NCI-H226 (cell line): ENCODE measurements at regions not wholly inside any gene's neighbourhood (a gene's known extent, or its start where the extent isn't known, plus 50 kb on each side); places are given as distances from the start of the nearest gene placed in this dataset.
"Not testable (repeated sequence)": the region's sequence is repeated elsewhere in the genome, so short reads cannot be mapped to it uniquely, and the experiment has no call there.

ENCODE experiments used
- DNase-seq: peaks from one replicate; pipeline ENCODE4 v3.0.0-alpha.2; 2015

GRCh38 chr4:64001229-64001898, 407.9 kb downstream of the TECRL start:
- DNase-seq = no peak

- DNase-seq = no peak
Measured at GRCh38 chr4:64000241-64000640, 409.0 kb downstream of the TECRL start.

GRCh38 chr4:63986253-63986652, 423.0 kb downstream of the TECRL start:
- no peak for DNase-seq

GRCh38 chr4:63983224-63983623, 426.0 kb downstream of the TECRL start:
- no peak for DNase-seq

DNA sequence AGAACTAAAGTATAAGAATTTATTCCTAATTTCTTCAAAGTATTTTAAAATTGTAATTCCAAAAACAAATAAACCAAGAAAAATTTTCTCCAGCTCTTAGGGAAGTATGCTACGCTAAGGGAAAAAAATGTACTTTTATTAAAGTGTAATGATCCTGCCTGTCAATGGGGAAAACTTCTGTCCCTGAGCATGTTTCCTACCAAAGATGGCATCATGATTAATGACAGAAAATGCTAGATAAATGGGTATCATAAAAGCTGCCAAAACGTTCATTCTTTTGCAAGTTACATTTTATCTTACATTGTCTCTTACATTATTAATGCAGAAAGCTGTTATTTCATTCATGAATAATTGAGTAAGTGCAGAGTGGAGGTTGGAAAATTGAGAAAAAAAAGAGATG, 443.4 kb downstream of the TECRL start:
- DNase-seq = no peak

GRCh38 chr4:63942706-63943286, 466.5 kb downstream of the TECRL start:
- DNase-seq = not testable (repeated sequence)

GRCh38 chr4:63937961-63938360, 471.3 kb downstream of the TECRL start:
- DNase-seq = no peak

- DNase-seq = no peak
Measured at GRCh38 chr4:63922146-63922545, 487.1 kb downstream of the TECRL start.

- no peak for DNase-seq
Measured at GRCh38 chr4:63921561-63921960, 487.7 kb downstream of the TECRL start.

DNA sequence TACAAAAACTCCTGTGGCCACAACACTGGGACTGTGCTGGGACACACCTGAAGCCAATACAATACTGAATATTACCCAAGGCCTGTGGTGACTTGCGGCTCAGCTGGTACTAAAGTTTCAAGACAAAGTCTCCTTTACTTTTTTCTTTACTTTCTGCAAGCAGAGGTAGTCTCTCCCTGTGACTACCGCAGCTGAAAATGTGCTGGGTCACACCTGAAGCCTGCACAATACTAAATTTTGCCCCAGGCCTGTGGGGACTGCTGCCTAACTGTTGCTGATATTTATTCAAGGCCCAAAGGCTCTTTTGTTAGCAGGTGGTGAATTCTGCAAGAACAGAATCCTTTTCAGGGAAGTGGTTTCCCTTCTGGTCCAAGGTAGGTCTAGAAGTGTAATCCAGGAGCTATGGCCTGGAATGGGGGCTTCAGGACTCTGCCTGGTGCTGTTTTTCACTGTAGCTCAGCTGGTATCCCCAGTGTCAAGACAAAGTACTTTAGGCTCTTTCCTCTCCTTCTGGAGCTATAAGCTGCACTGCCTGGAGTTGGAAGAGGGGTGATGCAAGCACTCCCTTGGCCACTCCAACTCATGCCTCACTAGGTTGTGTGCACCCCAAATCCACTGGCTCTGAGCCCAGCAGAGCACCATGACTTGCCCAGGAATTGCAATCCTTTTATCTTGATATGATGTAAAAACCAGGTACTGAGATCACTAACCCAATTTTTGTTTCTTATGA, 489.4 kb downstream of the TECRL start:
- no peak for DNase-seq

DNA sequence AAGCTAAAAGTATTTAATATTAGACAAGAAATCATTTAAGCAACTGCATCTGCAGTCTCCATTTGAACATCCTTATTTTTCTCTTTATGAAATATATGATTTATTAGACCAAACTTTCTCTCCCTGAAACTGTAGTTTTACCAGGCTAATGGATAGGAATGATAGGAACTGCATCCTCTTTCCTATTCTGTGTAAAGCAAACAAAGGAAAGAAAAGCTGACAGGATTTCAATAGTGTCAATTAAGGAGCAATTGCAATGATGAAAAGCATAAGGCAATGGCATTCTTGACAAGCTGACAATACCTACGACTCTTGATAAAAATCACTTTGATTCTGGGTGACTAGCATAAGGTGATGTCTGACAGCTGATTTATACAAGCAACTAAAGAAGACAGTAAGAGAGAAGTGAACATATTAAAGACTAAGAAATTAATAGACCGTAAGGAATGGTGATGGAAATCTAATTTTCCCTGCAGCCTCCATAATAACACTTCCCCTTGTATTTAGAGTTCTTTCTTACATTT, 502.5 kb downstream of the TECRL start:
- no peak for DNase-seq

DNA sequence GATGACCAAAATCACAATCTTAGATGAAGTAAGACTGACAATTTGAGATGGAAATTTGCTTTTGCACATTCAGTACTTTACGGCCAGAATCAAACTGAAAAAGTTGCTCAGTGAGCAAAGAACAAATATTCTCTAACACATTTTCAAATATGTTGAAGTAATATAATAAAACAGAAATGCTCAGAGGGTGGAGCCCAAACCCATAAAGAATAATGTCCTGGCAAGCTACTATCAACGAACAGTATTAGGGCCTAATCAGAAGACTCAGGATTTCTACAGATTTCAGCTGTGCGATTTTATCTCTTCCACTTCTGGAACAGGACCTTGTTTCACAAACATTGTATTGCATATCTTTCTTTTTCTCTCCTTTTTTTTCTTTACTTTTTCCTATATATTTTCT, 505.0 kb downstream of the TECRL start:
- no peak for DNase-seq

DNA sequence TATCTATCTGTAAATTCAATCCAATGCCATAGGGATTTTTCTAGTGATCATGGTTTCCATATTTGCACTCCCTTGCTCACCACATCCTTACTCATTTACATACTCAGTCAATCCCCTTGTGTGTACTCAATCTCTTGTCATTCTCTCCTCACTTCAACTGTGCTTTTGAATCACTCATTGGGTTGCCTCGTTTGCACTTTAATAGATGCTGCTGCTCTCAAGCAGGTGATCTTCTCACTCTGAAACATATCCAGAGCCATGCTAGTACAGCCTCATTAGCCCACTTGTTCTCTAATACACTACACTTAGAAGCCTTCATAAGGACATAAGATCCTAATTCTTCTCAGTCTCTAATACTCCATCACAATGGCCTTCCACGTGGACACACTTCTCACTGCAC, 507.9 kb downstream of the TECRL start:
- DNase-seq = no peak

DNA sequence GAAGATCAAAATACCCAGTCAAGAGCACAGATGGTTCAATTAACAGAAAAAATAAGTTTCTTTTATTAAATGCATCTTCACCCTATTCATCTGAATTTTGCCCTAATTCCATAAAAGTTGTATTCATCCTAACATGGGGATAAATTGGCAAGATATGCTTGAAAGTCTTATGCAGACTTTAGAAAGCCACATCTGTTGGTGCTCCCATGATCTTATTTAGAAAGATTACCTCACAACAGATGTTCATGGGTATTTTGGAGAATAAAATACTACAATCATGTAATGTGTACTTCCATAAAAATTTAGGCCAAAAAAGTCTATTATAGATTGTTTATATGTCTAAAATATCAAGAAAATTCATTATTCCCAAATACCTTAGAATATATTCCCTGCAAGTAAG, 510.3 kb downstream of the TECRL start:
- no peak for DNase-seq

GRCh38 chr4:63894161-63894560, 515.1 kb downstream of the TECRL start:
- DNase-seq = no peak

- no peak for DNase-seq
Measured at GRCh38 chr4:63869370-63869769, 539.9 kb downstream of the TECRL start.

DNA sequence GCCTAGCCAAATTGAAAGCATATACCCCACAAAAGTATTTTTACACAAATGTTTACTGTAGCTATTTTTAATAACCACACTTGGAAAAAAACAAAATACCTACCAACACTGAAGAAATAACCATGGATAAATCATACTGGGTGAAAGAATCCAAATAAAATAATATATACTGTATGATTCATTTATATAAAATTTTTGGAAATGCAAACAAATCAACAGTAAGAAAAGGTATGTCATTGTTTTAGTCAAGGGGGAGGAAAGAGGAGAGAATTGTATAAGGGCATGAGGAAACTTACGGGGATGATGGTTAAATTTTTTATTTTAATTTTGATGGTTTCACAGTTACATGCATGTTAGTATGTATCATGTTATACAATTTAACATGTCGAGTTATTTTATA, 557.8 kb downstream of the TECRL start:
- no peak for DNase-seq

DNA sequence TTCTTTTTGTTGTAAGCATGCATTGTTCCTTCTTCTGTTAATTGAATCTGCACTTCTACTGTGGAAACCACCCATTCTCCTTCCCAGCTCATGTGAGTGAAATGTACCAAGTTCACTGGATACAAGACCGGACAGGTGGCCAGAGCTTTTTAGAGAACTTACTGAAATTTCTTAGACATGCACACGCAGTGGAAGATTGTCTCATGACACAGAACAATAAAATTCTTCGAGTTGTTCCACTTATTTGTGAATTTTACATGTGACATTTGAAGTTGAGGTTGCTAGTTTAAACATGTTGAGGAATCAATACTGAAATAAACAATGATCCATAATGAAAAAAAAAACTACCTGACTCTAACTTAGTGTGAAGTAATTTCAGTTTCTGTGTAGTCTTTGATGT, 568.0 kb downstream of the TECRL start:
- DNase-seq = no peak

DNA sequence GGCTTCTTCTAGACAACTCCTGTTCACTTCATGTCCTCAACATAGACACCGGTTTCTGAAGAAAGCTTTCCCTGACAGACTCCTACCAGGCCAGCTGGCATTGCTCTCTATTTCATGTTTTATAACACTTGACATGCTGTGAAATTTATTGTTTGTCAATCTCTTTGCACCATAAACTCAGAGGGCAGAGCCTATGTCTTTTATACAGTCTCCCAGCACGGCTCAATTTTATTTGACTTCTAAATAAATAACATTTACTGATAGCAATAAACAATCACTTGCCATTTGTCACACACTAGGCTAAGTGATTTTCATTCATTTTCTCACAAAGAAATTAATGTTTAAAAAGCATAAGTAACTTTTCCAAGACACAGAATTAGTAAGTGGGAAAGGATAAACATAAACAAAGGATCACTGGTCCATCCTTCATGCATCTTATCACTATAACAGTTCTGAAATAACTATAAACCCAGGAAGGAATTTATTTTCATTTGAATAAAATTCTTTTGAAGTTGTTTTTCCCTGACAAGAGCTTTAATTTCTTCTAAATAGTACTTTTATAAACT, 577.6 kb downstream of the TECRL start:
- no peak for DNase-seq

DNA sequence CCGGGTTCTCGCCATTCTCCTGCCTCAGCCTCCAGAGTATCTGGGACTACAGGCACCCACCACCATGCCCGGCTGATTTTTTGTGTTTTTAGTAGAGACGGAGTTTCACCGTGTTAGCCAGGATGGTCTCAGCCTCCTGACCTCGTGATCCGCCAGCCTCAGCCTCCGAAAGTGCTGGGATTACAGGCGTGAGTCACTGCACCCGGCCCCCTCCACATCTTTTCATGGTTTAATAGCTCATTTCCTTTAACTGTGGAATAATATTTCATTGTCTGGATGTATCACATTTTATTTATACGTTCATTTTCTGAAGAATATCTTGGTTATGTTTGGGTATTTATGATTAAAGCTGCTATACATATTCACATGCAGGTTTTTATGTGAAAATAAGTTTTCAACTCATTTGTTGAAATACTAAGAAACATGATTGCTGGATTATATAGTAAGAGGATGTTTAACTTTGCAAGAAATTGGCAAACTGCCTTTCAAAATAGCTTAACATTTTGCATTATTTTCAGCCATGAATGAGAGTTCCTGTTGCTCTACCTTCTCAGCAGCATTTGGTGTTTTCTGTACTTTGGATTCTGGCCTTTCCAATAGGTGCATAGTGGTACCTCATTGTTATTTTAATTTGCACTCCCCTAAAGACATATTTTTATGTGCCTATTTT, 591.9 kb downstream of the TECRL start:
- DNase-seq = no peak

DNA sequence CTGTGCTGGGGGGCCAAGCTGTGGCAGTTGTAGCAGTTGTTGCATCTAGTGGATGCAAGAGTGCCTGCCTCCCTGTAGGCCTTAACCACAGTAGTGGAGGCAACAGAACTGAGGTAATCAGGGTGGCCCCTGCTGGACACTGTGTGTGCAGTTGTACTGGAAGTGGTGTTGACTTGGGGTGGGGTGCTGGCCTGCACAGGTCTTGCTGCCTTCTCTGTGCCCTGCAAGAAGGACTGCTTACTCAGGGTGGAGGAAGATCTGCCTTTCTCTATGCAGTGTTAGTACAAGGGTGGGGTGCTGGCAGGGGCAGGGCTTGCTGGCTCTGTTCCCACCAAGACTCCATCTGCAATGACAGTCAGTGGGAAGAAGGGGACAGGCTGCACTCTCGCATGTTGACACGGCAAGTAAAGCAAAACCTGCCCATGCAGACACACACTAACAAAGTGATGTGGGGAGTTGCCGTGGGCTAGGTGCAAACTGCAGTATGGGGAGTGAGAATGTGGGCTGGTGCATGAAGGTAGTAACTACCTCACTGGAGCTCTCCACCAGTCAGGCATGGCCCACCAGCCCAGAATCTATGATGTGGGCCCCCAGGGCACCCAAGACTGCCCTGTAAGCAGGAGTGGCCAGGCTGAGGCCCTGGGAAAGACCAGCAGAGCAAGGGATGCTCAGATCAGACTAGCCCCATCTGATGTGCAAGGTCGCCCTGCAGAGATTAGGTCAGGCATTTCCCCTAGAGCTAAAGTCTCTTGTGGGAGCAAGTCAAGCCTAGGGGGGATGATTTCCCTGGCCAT, 594.9 kb downstream of the TECRL start:
- no peak for DNase-seq

DNA sequence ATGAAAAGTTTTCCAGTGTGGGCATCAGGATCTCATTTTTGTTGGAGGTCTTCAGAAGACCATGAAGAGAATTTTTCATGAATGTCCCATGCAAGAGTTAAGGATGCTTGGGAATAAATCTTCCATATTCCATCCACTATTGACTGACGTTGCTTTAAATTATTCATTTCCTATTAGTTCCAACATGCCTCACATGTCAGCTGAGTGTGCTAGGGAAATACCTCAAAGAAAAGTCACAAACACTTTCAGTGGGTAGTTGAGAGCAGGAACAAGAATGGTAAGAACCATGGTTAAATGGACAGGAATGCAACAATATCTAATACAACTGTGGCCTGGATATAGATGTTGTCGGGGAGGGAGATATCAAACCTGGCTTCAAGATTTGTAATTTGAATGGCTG, 610.1 kb downstream of the TECRL start:
- DNase-seq = no peak
